ENCODE measurements at regions not wholly inside any gene's neighbourhood (a gene's known extent, or its start where the extent isn't known, plus 50 kb on each side); places are given as distances from the start of the nearest gene placed in this dataset.

DNA sequence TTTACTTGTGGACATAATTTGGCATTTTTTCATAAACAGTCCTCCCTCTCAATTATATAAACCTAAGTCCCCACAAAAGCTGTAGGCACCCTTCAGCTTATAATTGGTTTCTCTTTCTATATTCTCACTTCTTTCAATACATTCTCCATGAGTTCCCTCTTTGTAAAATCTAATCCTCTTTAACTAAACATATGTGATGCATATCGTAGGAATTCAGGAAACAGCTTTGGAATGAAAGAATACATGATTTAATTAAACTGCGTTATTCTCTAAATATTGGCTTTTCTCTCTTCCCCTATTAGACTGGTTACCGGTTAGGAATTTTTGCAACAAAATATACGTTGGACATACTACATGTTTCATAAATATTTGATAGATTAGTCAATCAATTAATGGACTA lies 1122.6 kb downstream of the FLRT2 start:
- no peak for DNase-seq
- Histone ChIP-seq H3K9me3 (replicated peaks in 1 of 3) (no peaks in the 10 kb centered on the region), H3K4me3 (no peak overlapping the region), H3K27ac (no peak overlapping the region), H3K4me1 (replicated peaks in 1 of 2) (no peaks in the 10 kb centered on the region), H3K27me3 (no peaks in the 10 kb centered on the region), H3K36me3 (replicated peaks in 1 of 2) (no peaks in the 10 kb centered on the region)
- TF ChIP-seq POLR2A (IDR thresholded peaks at IDR 0.05) = no peak
- TF ChIP-seq, protein P1, sequence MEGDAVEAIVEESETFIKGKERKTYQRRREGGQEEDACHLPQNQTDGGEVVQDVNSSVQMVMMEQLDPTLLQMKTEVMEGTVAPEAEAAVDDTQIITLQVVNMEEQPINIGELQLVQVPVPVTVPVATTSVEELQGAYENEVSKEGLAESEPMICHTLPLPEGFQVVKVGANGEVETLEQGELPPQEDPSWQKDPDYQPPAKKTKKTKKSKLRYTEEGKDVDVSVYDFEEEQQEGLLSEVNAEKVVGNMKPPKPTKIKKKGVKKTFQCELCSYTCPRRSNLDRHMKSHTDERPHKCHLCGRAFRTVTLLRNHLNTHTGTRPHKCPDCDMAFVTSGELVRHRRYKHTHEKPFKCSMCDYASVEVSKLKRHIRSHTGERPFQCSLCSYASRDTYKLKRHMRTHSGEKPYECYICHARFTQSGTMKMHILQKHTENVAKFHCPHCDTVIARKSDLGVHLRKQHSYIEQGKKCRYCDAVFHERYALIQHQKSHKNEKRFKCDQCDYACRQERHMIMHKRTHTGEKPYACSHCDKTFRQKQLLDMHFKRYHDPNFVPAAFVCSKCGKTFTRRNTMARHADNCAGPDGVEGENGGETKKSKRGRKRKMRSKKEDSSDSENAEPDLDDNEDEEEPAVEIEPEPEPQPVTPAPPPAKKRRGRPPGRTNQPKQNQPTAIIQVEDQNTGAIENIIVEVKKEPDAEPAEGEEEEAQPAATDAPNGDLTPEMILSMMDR (IDR thresholded peaks at IDR 0.05) = no peak
- 79 to 86% (median 82%) methylated on average over 4 of the region's 4 CpGs for WGBS, 4 donors
- intact Hi-C loops (cut with DNase I) = no loop called here

DNA sequence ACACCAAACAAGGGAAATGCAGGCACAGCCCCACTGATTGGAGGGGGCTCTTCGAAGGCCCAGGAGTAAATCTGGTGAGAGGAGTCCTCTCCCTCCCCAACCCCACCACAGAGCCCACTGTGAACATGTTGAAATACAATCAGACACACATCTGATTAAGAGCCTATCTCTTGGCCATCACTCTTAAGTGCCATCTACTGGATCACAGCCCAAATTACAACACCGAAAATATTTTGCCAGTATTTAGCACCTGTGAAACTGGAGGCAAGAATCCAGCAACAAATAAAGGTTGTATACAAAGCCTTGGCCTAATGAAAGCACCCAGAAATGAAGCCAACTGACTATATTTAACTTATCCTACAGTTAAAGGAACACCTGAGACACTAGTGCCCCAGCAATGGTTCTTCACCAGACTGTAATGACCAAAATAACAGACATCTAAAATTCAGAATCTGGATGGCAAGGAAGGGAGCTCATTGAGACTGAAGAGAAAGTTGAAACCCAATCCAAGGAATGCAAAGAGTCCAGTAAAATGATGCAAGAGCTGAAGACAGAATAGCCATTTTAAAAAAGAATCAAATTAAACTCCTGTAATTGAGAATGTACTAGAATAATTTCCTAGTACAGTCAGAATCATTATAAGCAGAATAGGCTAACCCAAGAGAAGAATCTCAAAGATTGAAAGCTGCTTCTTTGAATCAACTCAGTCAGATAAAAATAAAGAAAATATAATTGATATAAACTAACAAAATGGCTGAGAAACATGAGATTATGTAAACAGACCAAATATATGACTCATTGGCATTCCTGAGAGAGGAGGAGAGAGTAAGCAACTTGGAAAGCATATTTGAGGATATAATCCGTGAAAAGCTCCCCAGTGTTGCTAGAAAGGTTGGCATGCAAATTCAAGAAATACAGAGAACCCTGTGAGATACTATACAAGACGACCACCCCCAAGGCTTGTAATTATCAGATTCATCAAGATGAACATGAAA lies 1117.0 kb downstream of the FLRT2 start:
- WGBS, 4 donors = 73 to 81% (median 79%) methylated on average over 3 to 4 of the region's 4 CpGs
- Histone ChIP-seq H3K4me1 (replicated peaks in 1 of 2) (no peaks in the 10 kb centered on the region), H3K4me3 (no peak overlapping the region), H3K27ac (no peak overlapping the region), H3K27me3 (no peaks in the 10 kb centered on the region), H3K36me3 (replicated peaks in 1 of 2) (no peaks in the 10 kb centered on the region), H3K9me3 (replicated peaks in 1 of 3) (no peaks in the 10 kb centered on the region)
- no peak for DNase-seq
- intact Hi-C loops (cut with DNase I) = no loop called here
- TF ChIP-seq, protein P1 (IDR thresholded peaks at IDR 0.05) = no peak
- TF ChIP-seq POLR2A (IDR thresholded peaks at IDR 0.05) = no peak

DNA sequence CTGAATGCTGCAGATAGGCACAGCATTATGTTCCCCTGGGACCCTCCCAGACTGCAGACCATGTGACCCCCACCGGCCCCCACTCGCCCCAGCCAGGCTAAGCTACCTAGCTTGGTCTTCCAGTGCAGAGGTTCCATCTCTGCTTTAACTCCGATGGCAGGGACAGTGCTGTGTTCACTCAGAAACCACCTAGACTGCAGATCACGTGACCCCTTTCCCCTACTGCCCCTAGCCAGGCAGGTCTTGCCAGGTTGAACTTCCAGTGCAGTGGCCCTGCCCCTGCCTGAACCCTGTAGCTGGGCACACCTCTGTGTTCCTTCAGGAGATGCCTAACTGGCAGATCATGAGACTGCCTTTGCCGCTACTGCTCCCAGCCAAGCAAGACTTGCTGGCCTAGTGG lies 1116.2 kb downstream of the FLRT2 start:
- intact Hi-C loops (cut with DNase I) = no loop called here
- no peak for DNase-seq
- 65 to 87% (median 77%) methylated on average over 3 to 5 of the region's 5 CpGs for WGBS, 4 donors

DNA sequence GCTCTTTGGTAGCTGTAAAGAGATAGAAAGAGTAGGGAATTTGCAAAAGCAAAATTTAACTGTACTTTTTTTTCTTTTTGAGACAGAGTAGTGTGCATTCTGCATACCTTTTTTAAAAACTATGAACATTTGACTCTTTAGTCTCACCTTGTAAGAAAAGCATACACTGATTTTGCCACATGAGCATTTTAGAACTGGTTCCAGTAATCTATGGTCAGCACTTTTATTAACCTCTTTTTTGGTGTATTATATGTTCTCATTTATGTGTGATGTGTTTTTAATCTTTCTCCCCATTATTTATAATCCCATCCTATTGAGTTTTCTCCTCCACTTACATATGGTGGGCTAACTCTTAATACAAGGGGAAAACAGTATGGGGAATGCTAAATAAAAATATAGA lies 1111.4 kb downstream of the FLRT2 start:
- Histone ChIP-seq H3K4me3 (no peak overlapping the region), H3K27ac (no peak overlapping the region), H3K4me1 (replicated peaks in 1 of 2) (no peaks in the 10 kb centered on the region), H3K36me3 (replicated peaks in 1 of 2) (no peaks in the 10 kb centered on the region), H3K27me3 (no peaks in the 10 kb centered on the region), H3K9me3 (replicated peaks in 1 of 3) (no peaks in the 10 kb centered on the region)
- intact Hi-C loops (cut with DNase I) = no loop called here
- DNase-seq = no peak
- TF ChIP-seq, protein P1 (IDR thresholded peaks at IDR 0.05) = no peak
- TF ChIP-seq POLR2A (IDR thresholded peaks at IDR 0.05) = no peak

More for the DNA sequence above, 1116.2 kb downstream of the FLRT2 start:
- Histone ChIP-seq H3K4me3 (no peak overlapping the region), H3K27ac (no peak overlapping the region), H3K9me3 (replicated peaks in 1 of 3) (no peaks in the 10 kb centered on the region), H3K27me3 (no peaks in the 10 kb centered on the region), H3K36me3 (replicated peaks in 1 of 2) (no peaks in the 10 kb centered on the region), H3K4me1 (replicated peaks in 1 of 2) (no peaks in the 10 kb centered on the region)
- TF ChIP-seq, protein P1 (IDR thresholded peaks at IDR 0.05) = no peak
- TF ChIP-seq POLR2A (IDR thresholded peaks at IDR 0.05) = no peak

Data from adrenal gland (tissue), 9 donors.